NB4 (cell line): ENCODE measurements at regions not wholly inside any gene's neighbourhood (a gene's known extent, or its start where the extent isn't known, plus 50 kb on each side); places are given as distances from the start of the nearest gene placed in this dataset.

Experiments used
- DNase-seq: peaks from one replicate; pipeline ENCODE4 v3.0.0; 2010; ENCODE audit warnings: low read depth
- H3K4me3 ChIP-seq: one replicate; pipeline ENCODE4 v1.5.1; 2011; ENCODE audit warnings: mild to moderate bottlenecking, low read depth, low read length, moderate library complexity
- MYC ChIP-seq: IDR thresholded peaks from 2 replicates; pipeline ENCODE4 v1.6.1; 2011; ENCODE audit warnings: low read depth, low read length
- POLR2A ChIP-seq: IDR thresholded peaks from 2 replicates; pipeline ENCODE4 v1.6.1; 2011; ENCODE audit warnings: mild to moderate bottlenecking; ENCODE audit not compliant: insufficient read length; ENCODE audit errors: extremely low read depth
- TF ChIP-seq, protein P1 (sequence below): IDR thresholded peaks from 2 replicates; pipeline ENCODE4 v1.6.1; 2011; ENCODE audit warnings: low read depth, low read length
- TF ChIP-seq, protein P2 (sequence below): IDR thresholded peaks from one replicate; pipeline ENCODE4 v1.5.1; 2012; ENCODE audit warnings: low read depth, low read length

DNA sequence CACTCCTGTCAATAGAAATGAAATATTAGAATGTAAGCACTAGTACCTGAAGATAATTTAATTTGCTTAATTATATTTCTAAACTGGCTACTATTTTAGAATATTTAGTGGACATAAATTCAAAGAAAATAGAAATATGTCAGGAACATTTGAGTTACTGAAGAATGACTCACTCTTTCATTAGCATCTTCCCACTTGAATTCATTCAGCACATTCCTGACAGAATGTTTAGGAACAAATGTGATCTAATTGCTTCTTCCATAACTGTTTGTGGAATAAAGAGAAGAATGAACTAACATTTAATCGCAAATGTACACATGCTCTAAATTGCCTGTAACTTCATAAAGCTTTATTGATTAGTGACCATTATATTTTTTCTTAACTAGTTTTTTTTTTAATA lies 306.2 kb upstream of the ADAMTSL1 start:
- no peak for DNase-seq
- TF ChIP-seq MYC (no peak), POLR2A (no peak)
- TF ChIP-seq, protein P1, sequence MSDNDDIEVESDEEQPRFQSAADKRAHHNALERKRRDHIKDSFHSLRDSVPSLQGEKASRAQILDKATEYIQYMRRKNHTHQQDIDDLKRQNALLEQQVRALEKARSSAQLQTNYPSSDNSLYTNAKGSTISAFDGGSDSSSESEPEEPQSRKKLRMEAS = no peak
- TF ChIP-seq, protein P2, sequence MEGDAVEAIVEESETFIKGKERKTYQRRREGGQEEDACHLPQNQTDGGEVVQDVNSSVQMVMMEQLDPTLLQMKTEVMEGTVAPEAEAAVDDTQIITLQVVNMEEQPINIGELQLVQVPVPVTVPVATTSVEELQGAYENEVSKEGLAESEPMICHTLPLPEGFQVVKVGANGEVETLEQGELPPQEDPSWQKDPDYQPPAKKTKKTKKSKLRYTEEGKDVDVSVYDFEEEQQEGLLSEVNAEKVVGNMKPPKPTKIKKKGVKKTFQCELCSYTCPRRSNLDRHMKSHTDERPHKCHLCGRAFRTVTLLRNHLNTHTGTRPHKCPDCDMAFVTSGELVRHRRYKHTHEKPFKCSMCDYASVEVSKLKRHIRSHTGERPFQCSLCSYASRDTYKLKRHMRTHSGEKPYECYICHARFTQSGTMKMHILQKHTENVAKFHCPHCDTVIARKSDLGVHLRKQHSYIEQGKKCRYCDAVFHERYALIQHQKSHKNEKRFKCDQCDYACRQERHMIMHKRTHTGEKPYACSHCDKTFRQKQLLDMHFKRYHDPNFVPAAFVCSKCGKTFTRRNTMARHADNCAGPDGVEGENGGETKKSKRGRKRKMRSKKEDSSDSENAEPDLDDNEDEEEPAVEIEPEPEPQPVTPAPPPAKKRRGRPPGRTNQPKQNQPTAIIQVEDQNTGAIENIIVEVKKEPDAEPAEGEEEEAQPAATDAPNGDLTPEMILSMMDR = no peak
- no peak overlapping the region for H3K4me3 ChIP-seq

DNA sequence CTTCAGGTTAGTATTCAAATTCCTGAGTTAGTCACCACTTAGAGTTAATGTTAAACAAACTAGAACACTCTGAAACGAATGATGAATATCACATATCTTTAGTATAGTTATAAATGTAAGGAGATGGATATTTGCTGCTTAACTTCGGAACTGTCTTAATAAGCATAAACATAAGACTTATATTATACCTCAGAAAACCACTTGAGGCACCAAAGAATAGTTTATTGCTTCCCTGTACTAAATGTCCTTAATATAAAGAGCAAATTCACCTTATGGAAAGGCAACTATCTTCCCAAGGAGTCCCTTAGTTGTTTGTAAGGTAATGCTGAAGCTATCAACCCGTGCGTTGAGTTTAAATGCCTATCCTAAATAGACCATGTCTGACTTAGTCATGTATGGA lies 300.0 kb upstream of the ADAMTSL1 start:
- no peak for DNase-seq
- H3K4me3 ChIP-seq = no peak overlapping the region
- TF ChIP-seq POLR2A = no peak
- TF ChIP-seq, protein P2 = no peak
- no peak for TF ChIP-seq MYC
- TF ChIP-seq, protein P1 = no peak

DNA sequence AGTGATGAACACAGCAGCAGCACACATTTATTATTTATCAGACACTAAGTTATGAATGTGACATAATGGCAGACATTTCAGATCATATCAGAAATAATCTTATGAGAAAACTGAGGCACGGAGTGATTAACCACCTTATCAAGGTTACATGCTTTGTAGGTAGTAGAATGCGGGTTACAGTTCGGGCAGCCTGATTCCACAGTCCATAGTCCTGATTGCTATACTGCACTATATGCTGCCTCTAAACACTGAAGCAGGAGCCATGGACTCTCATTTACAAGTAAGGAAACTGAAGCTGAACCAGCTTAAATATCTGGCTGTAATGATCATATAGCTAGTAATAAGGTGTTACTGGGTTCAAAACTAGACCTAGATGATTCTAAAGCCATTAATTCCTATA lies 291.3 kb upstream of the ADAMTSL1 start:
- DNase-seq = no peak
- H3K4me3 ChIP-seq = no peak overlapping the region
- no peak for TF ChIP-seq POLR2A
- TF ChIP-seq, protein P1 = no peak
- TF ChIP-seq, protein P2 = no peak
- TF ChIP-seq MYC = no peak

DNA sequence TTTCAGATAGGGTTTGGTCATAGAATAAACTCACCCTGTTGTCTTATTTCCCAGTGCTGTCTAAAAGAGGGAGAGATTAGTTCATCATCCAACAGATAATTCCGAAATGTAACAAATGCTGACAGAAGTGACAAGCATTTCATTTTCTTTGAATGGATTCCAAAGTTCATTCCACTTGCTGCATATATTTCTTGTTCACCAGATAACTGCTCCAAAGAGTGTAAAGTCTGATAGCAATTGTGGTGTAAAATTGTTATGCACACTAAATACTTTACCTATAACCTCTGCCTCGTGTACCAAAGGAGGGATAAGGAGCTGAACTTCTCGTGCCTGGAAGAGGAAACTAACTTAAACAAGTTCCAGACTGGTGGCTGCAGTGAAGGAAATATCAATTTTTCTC lies 290.0 kb upstream of the ADAMTSL1 start:
- TF ChIP-seq MYC = no peak
- TF ChIP-seq, protein P2 = no peak
- TF ChIP-seq, protein P1 = no peak
- TF ChIP-seq POLR2A = no peak
- DNase-seq = no peak
- H3K4me3 ChIP-seq = no peak overlapping the region

DNA sequence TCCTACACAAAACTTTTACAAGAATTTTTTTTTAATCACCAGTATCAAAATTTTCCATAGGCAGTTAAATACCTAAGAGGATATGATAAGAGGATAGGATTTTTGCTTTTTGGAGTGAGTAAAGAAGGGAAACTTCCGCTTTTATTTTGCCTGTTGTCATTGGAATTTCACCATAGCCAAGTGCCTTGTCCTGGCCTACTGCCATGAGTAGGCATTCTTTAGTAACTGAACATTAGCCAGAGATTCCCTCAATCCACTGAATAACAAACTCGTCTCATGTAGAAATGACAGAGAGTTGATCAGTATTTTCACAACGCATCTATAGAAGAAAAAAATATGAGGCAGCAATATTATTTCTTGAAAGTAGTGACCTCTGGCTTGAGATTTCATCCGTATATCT lies 289.6 kb upstream of the ADAMTSL1 start:
- DNase-seq = no peak

More for the DNA sequence above, 289.6 kb upstream of the ADAMTSL1 start:
- no peak for TF ChIP-seq MYC
- TF ChIP-seq POLR2A = no peak
- TF ChIP-seq, protein P2 = no peak
- TF ChIP-seq, protein P1 = no peak
- H3K4me3 ChIP-seq = no peak overlapping the region
